ENCODE measurements at regions not wholly inside any gene's neighbourhood (a gene's known extent, or its start where the extent isn't known, plus 50 kb on each side); places are given as distances from the start of the nearest gene placed in this dataset.

DNA sequence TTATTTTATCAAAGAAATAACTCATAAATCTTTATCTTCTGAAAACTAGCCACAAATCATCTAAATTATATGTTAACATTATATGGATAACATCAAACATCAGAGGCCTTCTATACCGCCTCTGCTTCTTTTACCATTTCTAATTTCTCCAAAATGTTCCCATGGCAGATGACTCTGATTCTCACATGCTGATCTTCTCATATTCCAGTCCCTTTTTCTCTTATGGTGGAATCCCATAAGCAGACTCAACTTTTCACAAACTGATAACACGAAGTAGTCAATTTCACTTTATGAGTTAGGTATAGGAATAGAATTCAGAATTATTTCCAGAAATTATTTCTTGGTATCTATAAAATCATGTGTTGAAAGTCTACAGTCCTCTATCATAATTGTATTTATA, 212.3 kb downstream of the ENC1 start:
- no peaks in the 10 kb centered on the region for H3K36me3 ChIP-seq
- no peak overlapping the region for H3K9ac ChIP-seq (ENCODE audit: low read depth in 2 of 2, low read length in 2 of 2)
- no peaks in the 10 kb centered on the region for H3K9me3 ChIP-seq
- DNase-seq: no peak
- H3K4me3 ChIP-seq: no peak overlapping the region
- no peaks in the 10 kb centered on the region for H3K27me3 ChIP-seq
- no peak overlapping the region for H3K27ac ChIP-seq
- intact Hi-C loops (cut with DNase I): no loop called here
- no peaks in the 10 kb centered on the region for H3K4me1 ChIP-seq
- TF ChIP-seq, protein P1, sequence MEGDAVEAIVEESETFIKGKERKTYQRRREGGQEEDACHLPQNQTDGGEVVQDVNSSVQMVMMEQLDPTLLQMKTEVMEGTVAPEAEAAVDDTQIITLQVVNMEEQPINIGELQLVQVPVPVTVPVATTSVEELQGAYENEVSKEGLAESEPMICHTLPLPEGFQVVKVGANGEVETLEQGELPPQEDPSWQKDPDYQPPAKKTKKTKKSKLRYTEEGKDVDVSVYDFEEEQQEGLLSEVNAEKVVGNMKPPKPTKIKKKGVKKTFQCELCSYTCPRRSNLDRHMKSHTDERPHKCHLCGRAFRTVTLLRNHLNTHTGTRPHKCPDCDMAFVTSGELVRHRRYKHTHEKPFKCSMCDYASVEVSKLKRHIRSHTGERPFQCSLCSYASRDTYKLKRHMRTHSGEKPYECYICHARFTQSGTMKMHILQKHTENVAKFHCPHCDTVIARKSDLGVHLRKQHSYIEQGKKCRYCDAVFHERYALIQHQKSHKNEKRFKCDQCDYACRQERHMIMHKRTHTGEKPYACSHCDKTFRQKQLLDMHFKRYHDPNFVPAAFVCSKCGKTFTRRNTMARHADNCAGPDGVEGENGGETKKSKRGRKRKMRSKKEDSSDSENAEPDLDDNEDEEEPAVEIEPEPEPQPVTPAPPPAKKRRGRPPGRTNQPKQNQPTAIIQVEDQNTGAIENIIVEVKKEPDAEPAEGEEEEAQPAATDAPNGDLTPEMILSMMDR (IDR thresholded peaks at IDR 0.05): no peak

DNA sequence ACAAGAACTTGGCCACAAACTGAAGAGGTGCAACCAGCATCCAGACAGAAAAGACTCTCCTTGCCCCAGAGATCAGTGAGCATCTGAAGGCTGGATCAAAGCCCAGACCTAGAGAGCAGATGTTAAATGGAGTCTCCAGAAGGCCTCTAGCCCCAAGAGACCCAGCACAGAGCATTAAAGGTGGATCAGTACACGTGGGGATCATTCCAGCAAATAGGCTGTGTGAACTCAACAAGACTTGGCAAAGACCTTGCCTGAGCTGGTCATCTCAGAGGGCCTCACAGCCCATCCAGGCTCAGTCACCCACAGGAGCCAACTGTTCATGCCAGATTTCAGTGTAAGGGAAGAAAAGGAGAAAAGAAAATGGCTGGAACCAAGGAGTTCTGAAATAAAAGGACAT, 214.0 kb downstream of the ENC1 start:
- DNase-seq: no peak
- Histone ChIP-seq H3K4me1 (no peaks in the 10 kb centered on the region), H3K9me3 (no peaks in the 10 kb centered on the region), H3K9ac (ENCODE audit: low read depth in 2 of 2, low read length in 2 of 2) (no peak overlapping the region), H3K4me3 (no peak overlapping the region), H3K27me3 (no peaks in the 10 kb centered on the region), H3K27ac (no peak overlapping the region), H3K36me3 (no peaks in the 10 kb centered on the region)
- intact Hi-C loops (cut with DNase I): no loop called here
- TF ChIP-seq, protein P1 (IDR thresholded peaks at IDR 0.05): no peak

DNA sequence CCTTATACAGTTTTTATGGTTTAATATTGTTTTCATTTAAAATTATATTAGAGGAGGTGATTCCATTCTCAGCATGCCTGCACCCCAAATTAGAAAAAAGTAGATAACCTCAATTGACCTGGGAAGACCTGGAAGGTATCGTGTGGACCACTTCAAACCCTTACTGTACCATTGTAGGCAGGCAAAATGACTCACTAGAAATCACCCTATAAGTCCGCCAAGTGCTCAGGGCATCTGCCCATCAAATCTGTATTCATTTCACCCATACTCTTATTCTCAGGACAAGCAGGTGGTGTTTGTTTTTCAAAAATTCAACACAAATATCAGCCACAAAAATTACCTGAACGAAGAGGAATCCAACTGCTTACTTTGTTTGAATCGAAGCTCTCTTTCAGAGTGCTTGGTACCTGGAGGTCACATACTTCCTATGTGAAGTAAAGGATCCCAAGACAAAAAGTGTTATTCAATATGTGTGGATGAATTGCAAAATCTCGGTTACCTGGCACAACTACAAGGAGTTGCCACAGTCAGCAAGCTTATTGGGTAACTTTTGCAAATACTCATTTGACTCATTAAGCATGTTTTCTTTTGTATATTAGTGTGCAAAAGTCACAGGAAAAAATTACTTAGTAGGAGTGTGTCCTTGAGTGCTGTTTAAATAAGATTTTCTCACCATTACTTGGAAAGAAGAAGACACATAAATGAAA, 216.2 kb downstream of the ENC1 start:
- Histone ChIP-seq H3K4me3 (no peak overlapping the region), H3K27ac (no peak overlapping the region), H3K9me3 (no peaks in the 10 kb centered on the region), H3K27me3 (no peaks in the 10 kb centered on the region), H3K9ac (ENCODE audit: low read depth in 2 of 2, low read length in 2 of 2) (no peak overlapping the region), H3K4me1 (no peaks in the 10 kb centered on the region), H3K36me3 (no peaks in the 10 kb centered on the region)
- TF ChIP-seq, protein P1 (IDR thresholded peaks at IDR 0.05): no peak
- intact Hi-C loops (cut with DNase I): no loop called here
- DNase-seq: no peak

DNA sequence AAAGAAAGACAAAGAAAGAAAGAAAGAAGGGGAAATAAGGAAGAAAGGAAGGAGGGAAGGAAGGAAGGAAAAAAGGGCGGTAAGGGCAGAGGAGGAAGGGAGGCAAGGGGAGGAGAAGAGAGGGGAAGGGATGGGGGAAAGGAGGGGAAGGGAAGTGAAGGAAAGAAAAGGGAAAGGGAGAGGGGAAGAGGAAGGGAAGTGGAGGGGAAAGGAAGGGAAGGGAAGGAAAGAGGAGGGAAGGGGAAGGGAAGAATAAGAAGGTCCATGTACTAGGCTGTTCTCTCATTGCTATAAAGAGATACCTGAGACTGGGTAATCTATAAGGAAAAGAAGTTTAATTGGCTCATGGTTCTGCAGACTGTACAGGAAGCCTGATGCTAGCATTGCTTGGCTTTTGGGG, 217.1 kb downstream of the ENC1 start:
- no peaks in the 10 kb centered on the region for H3K27me3 ChIP-seq
- no peak for DNase-seq
- no peaks in the 10 kb centered on the region for H3K4me1 ChIP-seq
- H3K9ac ChIP-seq (ENCODE audit: low read depth in 2 of 2, low read length in 2 of 2): no peak overlapping the region
- no peak overlapping the region for H3K27ac ChIP-seq
- no peak overlapping the region for H3K4me3 ChIP-seq
- H3K36me3 ChIP-seq: no peaks in the 10 kb centered on the region
- intact Hi-C loops (cut with DNase I): no loop called here
- TF ChIP-seq, protein P1 (IDR thresholded peaks at IDR 0.05): no peak
- no peaks in the 10 kb centered on the region for H3K9me3 ChIP-seq

DNA sequence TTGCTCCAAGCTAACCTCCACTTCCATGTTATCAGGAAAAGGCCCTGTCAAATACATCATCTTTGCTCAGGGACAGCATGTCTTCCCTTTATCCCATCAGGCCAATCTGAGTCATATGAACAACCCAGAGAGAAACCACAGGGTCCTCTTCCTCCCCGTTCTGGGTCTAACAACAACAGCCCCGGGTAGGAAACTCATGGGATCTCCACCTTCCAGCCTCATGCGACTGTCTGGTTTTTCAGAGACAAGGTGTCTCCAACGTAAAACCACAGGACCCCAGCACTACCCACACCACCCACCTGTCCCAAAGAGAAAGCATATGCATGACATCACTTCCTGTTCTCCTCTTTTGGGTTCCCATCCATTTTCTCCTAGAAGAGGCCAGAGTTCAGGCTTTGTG, 217.9 kb downstream of the ENC1 start:
- H3K27ac ChIP-seq: no peak overlapping the region
- no peaks in the 10 kb centered on the region for H3K27me3 ChIP-seq
- no peaks in the 10 kb centered on the region for H3K4me1 ChIP-seq
- no peaks in the 10 kb centered on the region for H3K9me3 ChIP-seq
- no peak for DNase-seq
- intact Hi-C loops (cut with DNase I): no loop called here
- no peak overlapping the region for H3K9ac ChIP-seq (ENCODE audit: low read depth in 2 of 2, low read length in 2 of 2)
- no peaks in the 10 kb centered on the region for H3K36me3 ChIP-seq
- H3K4me3 ChIP-seq: no peak overlapping the region
- TF ChIP-seq, protein P1 (IDR thresholded peaks at IDR 0.05): no peak

Data from colonic mucosa (tissue), 4 donors.